ENCODE measurements at regions not wholly inside any gene's neighbourhood (a gene's known extent, or its start where the extent isn't known, plus 50 kb on each side); places are given as distances from the start of the nearest gene placed in this dataset.

- TF ChIP-seq SP1 (IDR thresholded peaks at IDR 0.05) (no peak), ARNT (IDR thresholded peaks at IDR 0.05) (no peak), FOXK2 (IDR thresholded peaks at IDR 0.05) (no peak), NFRKB (IDR thresholded peaks at IDR 0.05) (no peak), ZNF384 (IDR thresholded peaks at IDR 0.05) (no peak), SUZ12 (IDR thresholded peaks at IDR 0.05) (no peak), TARDBP (IDR thresholded peaks at IDR 0.05) (no peak), PKNOX1 (IDR thresholded peaks at IDR 0.05) (no peak), FOXM1 (IDR thresholded peaks at IDR 0.05; ENCODE audit: borderline replicate concordance) (no peak), LEF1 (IDR thresholded peaks at IDR 0.05; ENCODE audit: borderline replicate concordance) (no peak), FOXA1 (IDR thresholded peaks at IDR 0.05) (no peak), BHLHE40 (IDR thresholded peaks at IDR 0.05; ENCODE audit: borderline replicate concordance) (no peak)
These were observed 68.9 kb upstream of the LEP start for GRCh38 chr7:128172151-128172550.
